ENCODE measurements at regions not wholly inside any gene's neighbourhood (a gene's known extent, or its start where the extent isn't known, plus 50 kb on each side); places are given as distances from the start of the nearest gene placed in this dataset.

- TF ChIP-seq PRDM15 (CRISPR knock-in tag; IDR thresholded peaks at IDR 0.05), result no peak
Measured at GRCh38 chr2:121135168-121135853, 149.7 kb downstream of the TFCP2L1 start (continued).

- ChIA-PET CTCF (interaction anchor here (1.2 kb wide), 1 partner anchor 219 kb away, joined by 3 read pairs; no protein-coding TSS in a partner anchor), POLR2A (no interaction called here)
- no peak for TF ChIP-seq ATF2 (CRISPR knock-in tag; IDR thresholded peaks at IDR 0.05; ENCODE audit: borderline replicate concordance, low read depth)
- no peak for TF ChIP-seq GRHL2 (CRISPR knock-in tag; IDR thresholded peaks at IDR 0.05; ENCODE audit: insufficient replicate concordance, severe bottlenecking)
- DNase-seq (ENCODE audit: low spot score) (no peak), ATAC-seq (no peak)
- H3K9me3 Mint-ChIP-seq, result peaks cover 22% of the 10 kb centered on the region
- H3K4me1 Mint-ChIP-seq, result peaks cover 19% of the 10 kb centered on the region
- 0 out of 2 replicates have a peak, but pooled peaks cover 3% of the 10 kb centered on the region for H3K36me3 Mint-ChIP-seq
- peaks cover 4% of the 10 kb centered on the region; the same call in 1 of the 2 replicates for H3K27me3 Mint-ChIP-seq (ENCODE audit: low read depth)
- H3K27ac Mint-ChIP-seq, result no peak overlapping the region
- H3K4me3 Mint-ChIP-seq, result no peak overlapping the region
Measured at GRCh38 chr2:121136323-121136722, 148.7 kb downstream of the TFCP2L1 start.

GRCh38 chr2:121137571-121137970 is 147.4 kb downstream of the TFCP2L1 start:
- Mint-ChIP-seq H3K9me3 (peaks cover 22% of the 10 kb centered on the region), H3K4me3 (no peak overlapping the region), H3K27ac (no peak overlapping the region), H3K27me3 (ENCODE audit: low read depth) (peaks cover 4% of the 10 kb centered on the region; the same call in 1 of the 2 replicates), H3K4me1 (peaks cover 8% of the 10 kb centered on the region), H3K36me3 (0 out of 2 replicates have a peak, but pooled peaks cover 3% of the 10 kb centered on the region)
- POLR2A ChIA-PET, result no interaction called here
- CTCF ChIA-PET, result no interaction called here
- DNase-seq (ENCODE audit: low spot score) (no peak), ATAC-seq (no peak)
- TF ChIP-seq ATF2 (CRISPR knock-in tag; IDR thresholded peaks at IDR 0.05; ENCODE audit: borderline replicate concordance, low read depth), result no peak
- TF ChIP-seq GABPB1 (CRISPR knock-in tag; IDR thresholded peaks at IDR 0.05), result no peak
- TF ChIP-seq ESRRA (CRISPR knock-in tag; IDR thresholded peaks at IDR 0.05; ENCODE audit: borderline replicate concordance), result no peak
- TF ChIP-seq SMAD3 (CRISPR knock-in tag; IDR thresholded peaks at IDR 0.05; ENCODE audit: borderline replicate concordance), result no peak
- no peak for TF ChIP-seq CTCF (IDR thresholded peaks at IDR 0.05)
- TF ChIP-seq NR1H2 (CRISPR knock-in tag; IDR thresholded peaks at IDR 0.05), result no peak
- no peak for TF ChIP-seq ATF3 (CRISPR knock-in tag; conservative IDR thresholded peaks at IDR 0.05)
- no peak for TF ChIP-seq ATF6 (CRISPR knock-in tag; IDR thresholded peaks at IDR 0.05)
- no peak for TF ChIP-seq ARID4B (CRISPR knock-in tag; IDR thresholded peaks at IDR 0.05; ENCODE audit: borderline replicate concordance)
- no peak for TF ChIP-seq ZBTB21 (CRISPR knock-in tag; IDR thresholded peaks at IDR 0.05; ENCODE audit: borderline replicate concordance)
- TF ChIP-seq ZNF671 (CRISPR knock-in tag; IDR thresholded peaks at IDR 0.05), result no peak
- TF ChIP-seq CREM (CRISPR knock-in tag; IDR thresholded peaks at IDR 0.05), result no peak
- TF ChIP-seq ZNF396 (CRISPR knock-in tag; IDR thresholded peaks at IDR 0.05; ENCODE audit: borderline replicate concordance), result no peak
- no peak for TF ChIP-seq ZNF121 (CRISPR knock-in tag; IDR thresholded peaks at IDR 0.05)
